Astrocyte (in vitro differentiated cells and primary cell): ENCODE measurements at regions not wholly inside any gene's neighbourhood (a gene's known extent, or its start where the extent isn't known, plus 50 kb on each side); places are given as distances from the start of the nearest gene placed in this dataset.
A peak's percentile ranks its signal among the peaks of the same experiment; 100 is the strongest.

Source experiments
- DNase-seq: peaks from one replicate; pipeline ENCODE4 v3.0.0-alpha.2; 2010; ENCODE audit warnings: low read depth
- FAIRE-seq: peaks from 2 replicates; lab custom pipeline; 2011; peaks lifted over from hg19 to GRCh38; lab: Jason Lieb, UNC
- H2AFZ ChIP-seq: 2 replicates; pipeline ENCODE4 v1.6.0; 2012; ENCODE audit warnings: low read depth, low read length, inconsistent platforms
- H3K27ac ChIP-seq: 2 replicates; pipeline ENCODE4 v1.5.1; 2011; ENCODE audit warnings: low read depth, low read length, inconsistent platforms
- H3K27me3 ChIP-seq: 2 replicates; pipeline ENCODE4 v1.6.0; 2011; ENCODE audit warnings: low read length, inconsistent platforms; ENCODE audit not compliant: insufficient read depth
- H3K36me3 ChIP-seq: 2 replicates; pipeline ENCODE4 v1.5.1; 2011; ENCODE audit warnings: low read length, inconsistent platforms; ENCODE audit not compliant: insufficient read depth
- H3K4me1 ChIP-seq: 2 replicates; pipeline ENCODE4 v1.5.1; 2011; ENCODE audit warnings: low read length, inconsistent platforms; ENCODE audit not compliant: insufficient read depth
- H3K4me2 ChIP-seq: 2 replicates; pipeline ENCODE4 v1.6.0; 2012; ENCODE audit warnings: low read length, inconsistent platforms
- H3K4me3 ChIP-seq: 2 replicates; pipeline ENCODE4 v1.5.1; 2011; ENCODE audit warnings: low read depth, mild to moderate bottlenecking, low read length, inconsistent platforms; ENCODE audit not compliant: insufficient read depth
- H3K79me2 ChIP-seq: 2 replicates; pipeline ENCODE4 v1.6.0; 2012; ENCODE audit warnings: mild to moderate bottlenecking, low read length, inconsistent platforms; ENCODE audit not compliant: insufficient read depth
- H3K9ac ChIP-seq: 2 replicates; pipeline ENCODE4 v1.6.0; 2012; ENCODE audit warnings: mild to moderate bottlenecking, low read length, inconsistent platforms
- H3K9me3 ChIP-seq: 2 replicates; pipeline ENCODE4 v1.5.1; 2012; ENCODE audit warnings: low read depth, mild to moderate bottlenecking, low read length, inconsistent platforms; ENCODE audit not compliant: insufficient read depth
- H4K20me1 ChIP-seq: 2 replicates; pipeline ENCODE4 v1.6.0; 2012; ENCODE audit warnings: low read length, inconsistent platforms; ENCODE audit not compliant: insufficient read depth
- H3K27ac Mint-ChIP-seq: one replicate; pipeline ENCODE4 v1.8.0; 2021; ENCODE audit warnings: mild to moderate bottlenecking, mixed read lengths; ENCODE audit not compliant: unreplicated experiment
- H3K27me3 Mint-ChIP-seq: one replicate; pipeline ENCODE4 v1.8.0; 2021; ENCODE audit warnings: low read depth, mixed read lengths; ENCODE audit not compliant: unreplicated experiment
- H3K36me3 Mint-ChIP-seq: one replicate; pipeline ENCODE4 v1.8.0; 2021; ENCODE audit warnings: low read depth, mixed read lengths; ENCODE audit not compliant: unreplicated experiment
- H3K4me1 Mint-ChIP-seq: one replicate; pipeline ENCODE4 v1.8.0; 2021; ENCODE audit warnings: low read depth, mixed read lengths; ENCODE audit not compliant: unreplicated experiment
- H3K4me3 Mint-ChIP-seq: one replicate; pipeline ENCODE4 v1.8.0; 2021; ENCODE audit warnings: mild to moderate bottlenecking, moderate library complexity, mixed read lengths; ENCODE audit not compliant: unreplicated experiment
- H3K9me3 Mint-ChIP-seq: one replicate; pipeline ENCODE4 v1.8.0; 2021; ENCODE audit warnings: mild to moderate bottlenecking, mixed read lengths; ENCODE audit not compliant: unreplicated experiment
- CTCF ChIP-seq: IDR thresholded peaks from 2 replicates; pipeline ENCODE4 v1.5.1; 2011; ENCODE audit warnings: low read depth, mild to moderate bottlenecking, inconsistent platforms, low read length, moderate library complexity; ENCODE audit not compliant: insufficient read depth
- EZH2 ChIP-seq: IDR thresholded peaks from 2 replicates; pipeline ENCODE4 v1.6.1; 2012; ENCODE audit warnings: mild to moderate bottlenecking, low read length, inconsistent platforms; ENCODE audit not compliant: insufficient read depth

- no peak overlapping the region for H2AFZ ChIP-seq
- no peaks in the 10 kb centered on the region for H3K36me3 ChIP-seq
- no peak for FAIRE-seq
- H3K9ac ChIP-seq: no peak overlapping the region
- Mint-ChIP-seq H3K9me3 (peaks cover 6% of the 10 kb centered on the region), H3K27ac (no peak overlapping the region), H3K4me3 (no peak overlapping the region), H3K27me3 (no peaks in the 10 kb centered on the region), H3K4me1 (no peaks in the 10 kb centered on the region), H3K36me3 (no peaks in the 10 kb centered on the region)
- no peaks in the 10 kb centered on the region for H3K4me1 ChIP-seq
- no peak overlapping the region for H3K4me3 ChIP-seq
- H4K20me1 ChIP-seq: no peaks in the 10 kb centered on the region
- peak; percentile 11 for DNase-seq
- TF ChIP-seq CTCF (no peak), EZH2 (no peak)
- no peak overlapping the region for H3K4me2 ChIP-seq
- H3K27ac ChIP-seq: no peak overlapping the region
- H3K9me3 ChIP-seq: no peaks in the 10 kb centered on the region
- H3K27me3 ChIP-seq: no peaks in the 10 kb centered on the region
- no peaks in the 10 kb centered on the region for H3K79me2 ChIP-seq
Measured at GRCh38 chr11:81080476-81080875, 1639.6 kb upstream of the TENM4 start.

- H3K27ac Mint-ChIP-seq: no peak overlapping the region
Measured at GRCh38 chr11:81072273-81072672, 1631.4 kb upstream of the TENM4 start.

More at GRCh38 chr11:81072273-81072672, 1631.4 kb upstream of the TENM4 start:
- DNase-seq: no peak
- Histone ChIP-seq H3K9me3 (no peaks in the 10 kb centered on the region), H3K36me3 (no peaks in the 10 kb centered on the region), H4K20me1 (no peaks in the 10 kb centered on the region), H3K9ac (no peak overlapping the region), H3K4me2 (no peak overlapping the region), H3K79me2 (no peaks in the 10 kb centered on the region), H3K4me1 (no peaks in the 10 kb centered on the region), H3K27me3 (no peaks in the 10 kb centered on the region), H3K4me3 (no peak overlapping the region), H2AFZ (no peak overlapping the region), H3K27ac (no peak overlapping the region)
- no peaks in the 10 kb centered on the region for H3K27me3 Mint-ChIP-seq
- no peaks in the 10 kb centered on the region for H3K36me3 Mint-ChIP-seq
- H3K4me3 Mint-ChIP-seq: no peak overlapping the region
- TF ChIP-seq CTCF (no peak), EZH2 (no peak)
- H3K4me1 Mint-ChIP-seq: no peaks in the 10 kb centered on the region
- FAIRE-seq: no peak
- no peaks in the 10 kb centered on the region for H3K9me3 Mint-ChIP-seq
